NCI-H128 (cell line): ENCODE measurements at regions not wholly inside any gene's neighbourhood (a gene's known extent, or its start where the extent isn't known, plus 50 kb on each side); places are given as distances from the start of the nearest gene placed in this dataset.

ENCODE experiments used
- DNase-seq: peaks from one replicate; lab custom pipeline; 2025; ENCODE audit not compliant: unreplicated experiment; lab: John Stamatoyannopoulos, UW

- DNase-seq: no peak
These were observed 960.9 kb upstream of the FAT3 start for GRCh38 chr11:91263496-91264365.

GRCh38 chr11:91261513-91261912 lies 963.1 kb upstream of the FAT3 start:
- no peak for DNase-seq

GRCh38 chr11:91258876-91259275 lies 965.7 kb upstream of the FAT3 start:
- DNase-seq: no peak

- DNase-seq: no peak
These were observed 967.0 kb upstream of the FAT3 start for GRCh38 chr11:91257667-91258066.

- DNase-seq: no peak
These were observed 976.3 kb upstream of the FAT3 start for GRCh38 chr11:91248199-91248807.

- no peak for DNase-seq
These were observed 977.4 kb upstream of the FAT3 start for GRCh38 chr11:91247009-91247735.

- no peak for DNase-seq
These were observed 979.7 kb upstream of the FAT3 start for GRCh38 chr11:91244912-91245311.

GRCh38 chr11:91243630-91244029 lies 981.0 kb upstream of the FAT3 start:
- DNase-seq: no peak

- DNase-seq: no peak
These were observed 981.6 kb upstream of the FAT3 start for GRCh38 chr11:91243051-91243450.

GRCh38 chr11:91241226-91241625 lies 983.4 kb upstream of the FAT3 start:
- DNase-seq: no peak

GRCh38 chr11:91239359-91239758 lies 985.3 kb upstream of the FAT3 start:
- DNase-seq: no peak

- DNase-seq: no peak
These were observed 993.4 kb upstream of the FAT3 start for GRCh38 chr11:91231226-91231625.

- no peak for DNase-seq
These were observed 994.0 kb upstream of the FAT3 start for GRCh38 chr11:91230647-91231046.

GRCh38 chr11:91222830-91223229 lies 1000.0 kb upstream of the CHORDC1 start:
- DNase-seq: no peak

- no peak for DNase-seq
These were observed 997.8 kb upstream of the CHORDC1 start for GRCh38 chr11:91220476-91221202.

GRCh38 chr11:91219535-91219934 lies 996.7 kb upstream of the CHORDC1 start:
- DNase-seq: no peak

GRCh38 chr11:91209751-91210150 lies 986.9 kb upstream of the CHORDC1 start:
- no peak for DNase-seq

- DNase-seq: no peak
These were observed 986.5 kb upstream of the CHORDC1 start for GRCh38 chr11:91209306-91209705.

- DNase-seq: no peak
These were observed 977.0 kb upstream of the CHORDC1 start for GRCh38 chr11:91199866-91200265.

GRCh38 chr11:91194546-91194945 lies 971.7 kb upstream of the CHORDC1 start:
- DNase-seq: no peak

- no peak for DNase-seq
These were observed 965.6 kb upstream of the CHORDC1 start for GRCh38 chr11:91188484-91188883.
